Activated naive CD8-positive, alpha-beta T cell treated with anti-CD3 and anti-CD28 coated beads, Interleukin-2, amount 10 ng/mL, durations not matched to agents 7 days and 5 days (primary cell): ENCODE measurements at regions not wholly inside any gene's neighbourhood (a gene's known extent, or its start where the extent isn't known, plus 50 kb on each side); places are given as distances from the start of the nearest gene placed in this dataset.

ENCODE experiments used
- ATAC-seq: fragments of 150-1000 bp; cut with Tn5 transposase; one replicate; pipeline ENCODE4 v1.10.0; 2021; ENCODE audit warnings: low read depth, moderate library complexity
- POLR2A ChIA-PET: fragments of 350-600 bp; sonication (Branson Sonifier 250); formaldehyde crosslinking; loops from one replicate; lab custom pipeline; 2021; ENCODE audit warnings: antibody characterized with exemption; lab: Charles Lee
- DNase-seq: peaks from one replicate; pipeline ENCODE4 v3.0.0; 2021
- H3K27ac Mint-ChIP-seq: one replicate; pipeline ENCODE4 v1.8.0; 2022; ENCODE audit warnings: mild to moderate bottlenecking, mixed read lengths
- H3K27me3 Mint-ChIP-seq: one replicate; pipeline ENCODE4 v1.8.0; 2022; ENCODE audit warnings: mild to moderate bottlenecking, moderate library complexity, mixed read lengths
- H3K36me3 Mint-ChIP-seq: one replicate; pipeline ENCODE4 v1.8.0; 2021; ENCODE audit warnings: mild to moderate bottlenecking, mixed read lengths
- H3K4me1 Mint-ChIP-seq: one replicate; pipeline ENCODE4 v1.8.0; 2021; ENCODE audit warnings: mixed read lengths
- H3K4me3 Mint-ChIP-seq: one replicate; pipeline ENCODE4 v1.8.0; 2022; ENCODE audit warnings: mild to moderate bottlenecking, moderate library complexity, mixed read lengths
- H3K9me3 Mint-ChIP-seq: one replicate; pipeline ENCODE4 v1.8.0; 2021; ENCODE audit warnings: mixed read lengths

- no peaks in the 10 kb centered on the region for H3K4me1 Mint-ChIP-seq
- H3K27ac Mint-ChIP-seq = peak overlapping the region; percentile 37
- H3K9me3 Mint-ChIP-seq = peaks cover 6% of the 10 kb centered on the region
- POLR2A ChIA-PET = no interaction called here
- no peaks in the 10 kb centered on the region for H3K27me3 Mint-ChIP-seq
- ATAC-seq (no peak), DNase-seq (no peak)
- H3K36me3 Mint-ChIP-seq = peaks cover 2% of the 10 kb centered on the region
- no peak overlapping the region for H3K4me3 Mint-ChIP-seq
Measured at GRCh38 chr3:72558001-72558400, 290.2 kb downstream of the SHQ1 start.

DNA sequence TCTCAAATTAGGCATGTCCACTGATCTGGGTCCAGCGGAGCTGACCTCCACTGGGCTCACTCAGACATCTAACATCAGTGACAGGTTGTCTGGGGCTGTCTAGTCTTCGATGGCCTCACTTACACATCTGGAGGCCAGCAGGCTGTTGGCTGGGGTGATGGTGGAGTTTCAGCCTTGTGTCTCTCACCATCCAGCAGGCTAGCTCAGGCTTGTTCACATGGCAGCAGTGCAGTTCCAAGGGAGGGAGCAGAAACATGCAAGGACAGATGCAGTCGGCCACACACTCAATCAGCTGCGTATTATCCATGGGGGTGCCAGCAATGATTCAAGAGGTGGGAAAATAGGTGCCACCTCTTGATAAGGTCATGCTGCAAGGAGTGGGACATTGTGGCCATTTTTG is 292.5 kb downstream of the SHQ1 start:
- H3K27ac Mint-ChIP-seq = no peak overlapping the region

DNA sequence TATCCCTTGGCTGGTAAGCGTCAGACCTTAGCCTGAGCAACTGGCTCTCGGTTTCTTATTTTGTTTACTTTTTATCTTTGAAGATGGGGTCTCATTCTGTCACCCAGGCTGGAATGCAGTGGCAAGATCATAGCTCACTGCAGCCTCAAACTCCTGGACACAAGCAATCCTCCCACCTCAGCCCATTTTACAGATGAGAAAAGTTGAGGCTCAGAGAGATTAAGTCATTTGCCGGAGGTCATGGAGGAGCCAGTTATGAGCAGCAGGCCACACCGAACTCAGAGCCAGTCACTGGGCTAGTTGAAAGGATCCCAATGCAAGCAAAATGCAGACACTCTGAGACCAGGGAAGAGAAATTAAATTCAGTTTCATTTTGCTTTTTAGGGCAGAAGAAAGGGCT is 293.6 kb downstream of the SHQ1 start:
- no peak overlapping the region for H3K4me3 Mint-ChIP-seq
- no peak overlapping the region for H3K27ac Mint-ChIP-seq
- peaks cover 5% of the 10 kb centered on the region for H3K9me3 Mint-ChIP-seq
- H3K36me3 Mint-ChIP-seq = peaks cover 7% of the 10 kb centered on the region
- H3K4me1 Mint-ChIP-seq = peaks cover 9% of the 10 kb centered on the region
- DNase-seq (no peak), ATAC-seq (no peak)
- H3K27me3 Mint-ChIP-seq = no peaks in the 10 kb centered on the region
- POLR2A ChIA-PET = no interaction called here

More for the DNA sequence above, 292.5 kb downstream of the SHQ1 start:
- H3K27me3 Mint-ChIP-seq = no peaks in the 10 kb centered on the region
- H3K4me3 Mint-ChIP-seq = no peak overlapping the region
- H3K9me3 Mint-ChIP-seq = peaks cover 5% of the 10 kb centered on the region
- peaks cover under 1% of the 10 kb centered on the region for H3K4me1 Mint-ChIP-seq
- peaks cover 3% of the 10 kb centered on the region for H3K36me3 Mint-ChIP-seq
- no peak for ATAC-seq
- no peak for DNase-seq
- POLR2A ChIA-PET = no interaction called here

GRCh38 chr3:72553298-72553697 is 294.9 kb downstream of the SHQ1 start:
- H3K9me3 Mint-ChIP-seq = peaks cover 7% of the 10 kb centered on the region
- H3K27ac Mint-ChIP-seq = no peak overlapping the region
- H3K4me1 Mint-ChIP-seq = peaks cover 18% of the 10 kb centered on the region
- POLR2A ChIA-PET = no interaction called here
- H3K4me3 Mint-ChIP-seq = no peak overlapping the region
- no peaks in the 10 kb centered on the region for H3K27me3 Mint-ChIP-seq
- peaks cover 7% of the 10 kb centered on the region for H3K36me3 Mint-ChIP-seq
- DNase-seq = no peak
- no peak for ATAC-seq

DNA sequence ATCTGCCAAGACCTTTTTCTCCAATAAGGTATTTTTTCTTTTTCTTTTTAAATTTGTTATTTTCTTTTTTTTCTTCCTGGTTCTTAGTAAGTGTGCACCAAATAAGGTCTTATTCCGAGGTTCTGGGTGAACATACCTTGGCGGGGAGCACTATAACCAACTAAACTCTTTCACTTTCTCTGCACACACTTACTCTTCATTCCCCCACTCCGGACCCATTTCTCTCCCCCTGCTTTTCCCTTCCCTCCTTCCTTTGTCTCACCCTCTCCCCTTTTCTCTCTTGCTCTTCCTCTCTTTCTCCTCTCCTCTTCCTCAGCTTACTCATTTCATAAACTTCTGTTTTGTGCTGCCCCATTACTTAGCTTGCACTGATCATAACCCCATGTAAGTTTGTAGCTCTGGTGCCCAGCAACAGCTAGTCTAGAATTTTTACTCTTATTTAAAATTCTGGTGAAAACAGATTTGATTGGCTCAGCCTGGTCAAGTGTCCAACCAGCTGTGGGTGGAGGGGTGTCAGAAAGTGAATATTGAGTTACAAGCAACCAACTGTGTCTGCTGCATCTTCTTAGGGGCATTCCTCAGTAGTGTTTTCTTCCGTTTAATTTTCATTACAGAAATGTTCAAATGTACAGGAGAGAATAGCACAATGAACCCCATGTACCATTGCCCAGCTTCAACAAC is 297.5 kb downstream of the SHQ1 start:
- peak overlapping the region; percentile 90 for H3K27ac Mint-ChIP-seq
- peaks cover 18% of the 10 kb centered on the region for H3K4me1 Mint-ChIP-seq
- peak overlapping the region; percentile 88 for H3K4me3 Mint-ChIP-seq
- H3K27me3 Mint-ChIP-seq = no peaks in the 10 kb centered on the region
- DNase-seq (no peak), ATAC-seq (no peak)
- POLR2A ChIA-PET = interaction anchor here (0.7 kb wide), 1 partner anchor 295 kb away, joined by 5 read pairs; no protein-coding TSS in a partner anchor
- peaks cover 3% of the 10 kb centered on the region for H3K9me3 Mint-ChIP-seq
- H3K36me3 Mint-ChIP-seq = peaks cover 5% of the 10 kb centered on the region

DNA sequence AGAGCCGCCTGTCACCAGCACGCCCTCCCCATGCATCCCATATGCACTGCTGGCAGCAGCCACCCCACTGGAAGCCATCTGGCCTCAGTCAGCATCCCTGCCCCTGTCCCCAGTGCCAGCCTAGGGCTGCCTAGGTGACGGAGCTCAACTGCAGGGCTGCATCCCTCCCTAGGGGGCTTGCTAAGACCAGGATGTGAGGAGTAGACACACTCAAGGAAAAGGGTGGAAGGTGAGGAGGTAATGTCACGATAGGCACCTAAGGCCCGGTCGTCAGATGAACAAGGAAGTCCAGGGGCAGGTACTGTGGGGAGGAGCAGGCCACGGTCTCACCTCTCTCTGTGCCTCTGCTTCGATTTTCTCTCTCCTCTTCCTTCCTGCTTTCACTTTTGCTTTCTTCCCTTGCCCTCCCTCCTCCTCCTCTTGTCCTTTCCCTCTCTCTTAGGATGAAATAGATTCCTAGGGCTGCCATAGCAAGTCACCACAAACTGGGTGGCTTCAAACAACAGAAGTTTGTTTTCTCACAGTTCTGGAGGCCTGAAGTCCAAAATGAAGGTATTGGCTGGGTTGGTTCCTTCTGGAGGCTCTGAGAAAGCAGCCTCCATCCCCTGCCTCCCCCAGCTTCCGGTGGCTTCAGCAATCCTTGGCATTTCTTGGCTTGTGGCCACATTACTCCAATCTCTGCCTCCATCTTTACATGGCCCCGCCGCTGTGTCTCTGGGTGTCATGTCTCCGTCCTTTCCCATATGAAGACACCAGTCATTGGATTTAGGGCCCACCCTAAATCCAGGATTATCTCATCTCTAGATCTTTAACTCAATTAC is 298.3 kb downstream of the SHQ1 start:
- no peaks in the 10 kb centered on the region for H3K27me3 Mint-ChIP-seq
- H3K36me3 Mint-ChIP-seq = peaks cover 5% of the 10 kb centered on the region
- H3K4me3 Mint-ChIP-seq = peak overlapping the region; percentile 88
- H3K4me1 Mint-ChIP-seq = peaks cover 18% of the 10 kb centered on the region
- H3K27ac Mint-ChIP-seq = peak overlapping the region; percentile 90
- DNase-seq (peak; percentile 54), ATAC-seq (peak; percentile 85)
- POLR2A ChIA-PET = no interaction called here
- peaks cover 3% of the 10 kb centered on the region for H3K9me3 Mint-ChIP-seq

DNA sequence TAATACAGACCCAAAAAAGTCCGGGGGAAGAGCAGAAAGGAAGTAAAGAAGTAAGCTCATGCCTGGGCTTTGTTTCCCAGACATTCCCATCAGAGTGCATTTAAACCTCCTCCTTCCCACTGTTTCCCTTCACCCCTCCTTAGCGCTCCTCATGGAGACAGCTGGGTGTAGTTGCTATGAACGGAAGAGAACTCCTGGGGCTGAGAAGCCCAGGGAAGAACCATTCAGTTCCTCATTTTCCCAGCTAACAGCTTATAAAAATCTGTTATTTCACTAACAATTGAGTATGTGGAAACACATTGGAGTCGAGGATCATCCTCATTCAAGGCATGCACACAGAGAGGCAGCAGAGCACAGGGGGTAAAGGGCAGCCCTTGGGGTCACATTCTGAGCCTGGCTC is 299.3 kb downstream of the SHQ1 start:
- Mint-ChIP-seq H3K27ac (peak overlapping the region; percentile 90), H3K4me3 (peak overlapping the region; percentile 88), H3K27me3 (no peaks in the 10 kb centered on the region), H3K36me3 (peaks cover 5% of the 10 kb centered on the region), H3K9me3 (peaks cover 3% of the 10 kb centered on the region), H3K4me1 (peaks cover 18% of the 10 kb centered on the region)
- POLR2A ChIA-PET = no interaction called here
- ATAC-seq = no peak
- no peak for DNase-seq

- POLR2A ChIA-PET = no interaction called here
- peak overlapping the region; percentile 90 for H3K27ac Mint-ChIP-seq
- DNase-seq = no peak
- peaks cover 3% of the 10 kb centered on the region for H3K9me3 Mint-ChIP-seq
- no peaks in the 10 kb centered on the region for H3K27me3 Mint-ChIP-seq
- H3K4me3 Mint-ChIP-seq = no peak overlapping the region
- peaks cover 18% of the 10 kb centered on the region for H3K4me1 Mint-ChIP-seq
- H3K36me3 Mint-ChIP-seq = peaks cover 5% of the 10 kb centered on the region
- no peak for ATAC-seq
Measured at GRCh38 chr3:72548461-72548860, 299.8 kb downstream of the SHQ1 start.

DNA sequence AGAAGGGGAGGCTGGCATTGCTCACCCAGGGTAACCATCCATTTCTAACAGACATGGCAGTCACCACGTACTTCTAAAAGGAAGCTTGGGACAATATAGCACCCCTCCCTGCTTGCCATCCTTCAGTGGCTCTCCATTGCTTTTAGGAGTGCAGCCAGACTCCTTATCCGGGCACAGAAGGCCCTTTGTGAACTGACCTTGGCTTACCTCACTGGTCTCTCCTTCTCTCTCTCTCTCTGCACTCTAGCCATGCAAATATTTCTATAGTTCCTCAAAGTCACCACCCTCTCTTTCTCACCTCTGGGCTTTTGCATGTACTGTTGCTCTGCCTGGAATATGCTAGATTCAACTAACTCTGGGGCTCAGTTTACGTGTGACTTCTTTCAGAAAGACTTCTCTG is 301.1 kb downstream of the SHQ1 start:
- Mint-ChIP-seq H3K36me3 (peaks cover 5% of the 10 kb centered on the region), H3K4me3 (no peak overlapping the region), H3K27me3 (no peaks in the 10 kb centered on the region), H3K9me3 (peaks cover 3% of the 10 kb centered on the region), H3K4me1 (peaks cover 18% of the 10 kb centered on the region), H3K27ac (no peak overlapping the region)
- POLR2A ChIA-PET = no interaction called here
- DNase-seq (no peak), ATAC-seq (no peak)

DNA sequence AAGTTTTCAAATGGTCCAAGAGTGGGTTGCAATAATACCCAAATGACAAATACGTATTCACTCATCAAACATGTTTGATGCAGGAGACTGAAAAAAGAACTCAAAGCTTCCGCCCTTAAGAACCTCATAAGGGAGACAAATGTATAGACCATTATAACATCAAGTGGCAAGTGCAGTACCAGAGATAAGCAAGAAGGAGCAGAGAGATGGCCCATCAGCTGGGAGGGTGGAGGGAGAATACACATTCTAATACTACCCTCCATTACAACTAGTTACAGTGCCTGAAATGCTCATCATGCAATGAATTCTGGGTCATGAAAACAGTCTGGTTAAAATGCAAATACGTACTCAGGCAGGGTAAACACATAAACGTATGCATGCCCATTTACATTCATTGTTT is 304.0 kb downstream of the SHQ1 start:
- POLR2A ChIA-PET = no interaction called here

DNA sequence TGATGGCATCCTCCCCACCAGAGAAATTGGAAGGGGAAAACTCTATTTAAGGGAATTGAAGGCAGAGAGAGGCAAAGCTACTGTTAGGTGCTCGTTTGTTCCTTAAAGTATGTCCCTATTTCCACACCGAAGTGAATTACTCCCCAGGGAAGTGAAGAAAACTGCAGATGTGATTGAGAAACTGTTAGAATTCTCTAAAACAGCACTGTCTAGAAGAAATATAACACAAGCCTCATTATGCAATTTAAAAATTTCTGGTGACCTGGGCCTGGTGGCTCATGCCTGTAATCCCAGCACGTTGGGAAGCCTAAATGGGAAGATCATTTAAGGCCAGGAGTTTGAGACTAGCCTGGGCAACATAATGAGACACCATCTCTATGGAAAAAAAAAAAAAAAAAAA is 305.0 kb downstream of the SHQ1 start:
- no peak overlapping the region for H3K4me3 Mint-ChIP-seq
- H3K9me3 Mint-ChIP-seq = peaks cover 5% of the 10 kb centered on the region
- POLR2A ChIA-PET = no interaction called here
- no peaks in the 10 kb centered on the region for H3K36me3 Mint-ChIP-seq
- no peak for ATAC-seq
- no peak overlapping the region for H3K27ac Mint-ChIP-seq
- no peaks in the 10 kb centered on the region for H3K27me3 Mint-ChIP-seq
- H3K4me1 Mint-ChIP-seq = no peaks in the 10 kb centered on the region
- no peak for DNase-seq

More for the DNA sequence above, 304.0 kb downstream of the SHQ1 start:
- H3K4me1 Mint-ChIP-seq = peaks cover 9% of the 10 kb centered on the region
- H3K9me3 Mint-ChIP-seq = peaks cover 7% of the 10 kb centered on the region
- H3K4me3 Mint-ChIP-seq = no peak overlapping the region
- H3K27me3 Mint-ChIP-seq = no peaks in the 10 kb centered on the region
- ATAC-seq (no peak), DNase-seq (no peak)
- H3K36me3 Mint-ChIP-seq = no peaks in the 10 kb centered on the region
- no peak overlapping the region for H3K27ac Mint-ChIP-seq

DNA sequence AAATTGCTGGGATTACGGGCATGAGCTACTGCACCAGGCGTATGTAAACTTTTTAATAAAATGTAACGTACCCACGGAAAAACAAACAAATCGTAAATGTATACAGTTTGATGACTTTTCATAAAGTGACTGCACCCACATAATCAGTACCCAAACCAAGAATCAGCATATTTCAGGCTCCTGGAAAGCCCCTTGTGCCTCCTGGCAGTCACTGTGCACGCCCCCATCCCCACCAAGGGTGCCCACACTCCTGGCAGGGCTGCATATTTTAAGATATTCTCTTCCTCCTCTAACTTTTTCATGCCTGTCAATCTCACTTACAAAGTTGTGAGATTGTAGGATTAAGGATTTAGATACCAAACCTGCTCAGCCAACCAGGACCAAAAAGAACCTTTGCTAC is 305.5 kb downstream of the SHQ1 start:
- Mint-ChIP-seq H3K27me3 (no peaks in the 10 kb centered on the region), H3K4me3 (no peak overlapping the region), H3K27ac (no peak overlapping the region), H3K4me1 (no peaks in the 10 kb centered on the region), H3K9me3 (peaks cover 5% of the 10 kb centered on the region), H3K36me3 (no peaks in the 10 kb centered on the region)
- ATAC-seq (no peak), DNase-seq (no peak)
- POLR2A ChIA-PET = no interaction called here

- POLR2A ChIA-PET = no interaction called here
- ATAC-seq = no peak
- no peaks in the 10 kb centered on the region for H3K4me1 Mint-ChIP-seq
Measured at GRCh38 chr3:72539856-72540255, 308.4 kb downstream of the SHQ1 start.

More at GRCh38 chr3:72539856-72540255, 308.4 kb downstream of the SHQ1 start:
- Mint-ChIP-seq H3K4me3 (no peak overlapping the region), H3K27ac (no peak overlapping the region), H3K9me3 (peaks cover 5% of the 10 kb centered on the region), H3K36me3 (no peaks in the 10 kb centered on the region), H3K27me3 (no peaks in the 10 kb centered on the region)
- DNase-seq = no peak
